NCI-H524 (cell line): ENCODE measurements at regions not wholly inside any gene's neighbourhood (a gene's known extent, or its start where the extent isn't known, plus 50 kb on each side); places are given as distances from the start of the nearest gene placed in this dataset.

Experiments used
- DNase-seq, 2 experiments: peaks; one replicate each; lab custom pipeline; 2025; lab: John Stamatoyannopoulos, UW

DNA sequence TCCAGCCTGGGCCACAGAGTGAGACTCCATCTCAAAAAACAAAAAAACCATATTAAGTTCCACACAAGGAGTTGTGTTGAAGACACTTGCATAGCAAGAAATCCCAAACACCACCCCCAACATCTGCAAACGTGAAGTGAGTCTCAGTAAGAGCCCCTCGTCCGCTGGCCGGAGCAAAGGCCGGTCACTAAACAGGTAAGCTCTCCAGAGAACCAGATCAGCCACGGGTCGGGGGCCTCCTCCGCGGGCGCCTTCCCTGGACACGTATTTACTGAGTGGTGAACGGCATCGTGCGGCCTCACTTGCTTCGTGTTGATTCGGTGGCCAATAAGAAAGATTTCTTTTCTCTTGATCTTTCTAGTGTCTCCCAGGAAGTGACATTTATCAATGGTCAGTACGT, 93.6 kb downstream of the MRPL36 start:
- DNase-seq, result no peak

DNA sequence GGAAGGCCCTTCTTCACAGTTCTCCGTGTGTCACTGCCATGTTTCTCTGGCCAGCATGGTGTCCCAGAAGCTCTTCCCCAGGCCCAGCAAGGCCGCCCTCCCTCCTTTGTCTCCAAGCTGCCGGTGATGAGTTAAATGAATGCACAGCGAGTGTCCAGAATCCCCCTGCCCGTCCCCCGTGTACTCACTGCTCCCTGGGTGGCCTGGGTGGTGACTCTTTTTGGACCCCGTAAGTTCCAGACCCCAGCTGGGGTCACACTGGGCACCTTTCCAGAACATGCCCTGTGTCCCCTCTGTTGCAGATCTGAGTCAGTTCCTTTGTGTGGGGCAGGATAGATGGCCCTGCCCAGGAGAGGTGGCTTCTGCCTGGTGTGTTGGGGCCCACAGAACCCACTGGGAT, 95.0 kb downstream of the MRPL36 start:
- DNase-seq, result no peak

DNA sequence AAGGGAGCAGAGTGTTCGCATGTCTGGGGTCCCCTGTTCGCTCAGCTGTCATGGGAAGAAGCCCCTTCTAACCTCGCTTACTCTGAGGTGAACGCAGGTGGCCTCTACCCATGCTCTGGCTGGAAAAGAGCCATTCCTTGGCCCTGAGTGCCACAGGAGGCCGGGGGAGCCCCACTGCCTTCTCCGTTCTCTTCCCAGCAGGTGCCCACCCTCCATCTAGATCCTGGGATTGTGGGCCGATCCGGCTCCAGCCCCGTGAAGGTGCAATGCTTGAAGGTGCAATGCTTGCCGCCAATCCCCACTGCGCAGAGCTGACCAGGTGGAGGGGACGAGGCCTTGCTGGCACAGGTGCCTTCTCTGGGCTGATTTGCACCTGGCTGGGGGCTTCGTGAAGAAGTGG, 95.4 kb downstream of the MRPL36 start:
- DNase-seq, result no peak

DNA sequence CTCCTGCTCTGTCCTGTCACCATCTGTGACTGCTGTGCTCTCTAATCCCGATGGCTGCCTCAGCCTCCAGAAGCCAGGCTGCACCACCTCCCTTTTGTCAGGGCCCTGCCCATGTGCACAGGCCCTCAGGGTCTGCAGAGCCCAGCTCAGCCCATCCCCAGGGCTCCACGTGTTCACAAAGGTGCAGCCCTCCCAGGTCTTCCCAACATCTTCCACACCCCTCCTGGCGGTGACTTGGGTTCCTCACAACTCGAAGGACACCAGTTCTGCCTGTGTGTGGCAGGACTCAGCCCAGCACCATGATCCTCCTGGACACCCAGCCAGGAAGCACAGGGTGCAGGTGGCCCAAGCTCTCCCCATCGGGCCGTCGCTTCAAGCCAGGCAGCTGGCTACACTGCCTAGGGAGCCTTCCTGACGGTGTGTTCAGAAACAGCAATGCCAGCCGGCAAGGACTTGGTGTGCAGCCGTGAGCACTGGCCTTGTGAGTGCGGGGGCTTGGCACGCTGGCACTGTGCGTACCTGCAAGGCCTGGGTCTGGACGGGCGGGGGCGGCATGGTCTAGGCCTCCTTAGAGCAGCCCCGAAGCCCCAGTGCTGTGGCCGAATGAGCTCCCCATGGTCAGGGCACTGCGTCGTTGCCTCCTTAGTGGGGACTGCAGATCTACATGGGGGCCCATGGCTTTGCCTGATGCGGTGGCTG, 96.1 kb downstream of the MRPL36 start:
- no peak for DNase-seq

- DNase-seq, result no peak
These were observed 97.3 kb downstream of the MRPL36 start for GRCh38 chr5:1702318-1702717.

DNA sequence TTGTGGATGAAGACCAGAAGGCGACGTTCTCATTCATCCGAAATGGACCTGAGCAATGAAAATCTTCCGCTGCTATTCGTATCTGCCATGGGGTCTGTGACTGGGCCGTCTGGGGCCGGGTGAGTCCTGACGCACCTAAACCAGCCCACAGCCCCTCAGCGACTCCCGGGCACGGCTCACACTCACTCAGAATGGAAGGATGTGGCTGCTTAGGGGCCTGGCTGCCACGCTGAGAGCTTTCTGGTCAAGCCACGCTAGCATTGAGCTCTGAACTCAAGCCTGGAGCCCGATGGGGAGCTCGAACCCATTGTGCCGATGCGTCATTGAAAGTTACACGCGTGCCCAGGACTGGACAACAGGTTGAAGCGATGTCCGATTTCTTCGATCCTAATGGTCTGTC, 97.8 kb downstream of the MRPL36 start:
- no peak for DNase-seq

GRCh38 chr5:1701216-1701864, 98.3 kb downstream of the MRPL36 start:
- DNase-seq, result no peak

DNA sequence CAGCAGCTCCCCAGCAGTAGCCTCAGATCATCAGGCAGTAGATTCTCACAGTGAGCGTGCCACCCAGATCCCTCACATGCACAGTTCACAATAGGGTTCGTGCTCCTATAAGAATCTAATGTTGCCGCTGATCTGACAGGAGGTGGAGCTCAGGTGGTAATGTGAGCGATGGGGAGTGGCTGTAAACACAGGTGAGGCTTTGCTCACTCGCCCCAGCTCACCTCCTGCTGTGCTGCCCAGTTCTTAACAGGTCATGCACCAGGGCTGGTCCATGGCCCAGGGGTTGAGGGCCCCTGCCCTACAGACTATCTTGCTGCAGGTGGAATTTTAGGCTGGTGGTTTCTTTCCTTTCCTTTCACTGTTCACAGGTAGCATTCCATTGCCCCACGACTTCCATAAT, 100.2 kb downstream of the MRPL36 start:
- DNase-seq, result no peak

DNA sequence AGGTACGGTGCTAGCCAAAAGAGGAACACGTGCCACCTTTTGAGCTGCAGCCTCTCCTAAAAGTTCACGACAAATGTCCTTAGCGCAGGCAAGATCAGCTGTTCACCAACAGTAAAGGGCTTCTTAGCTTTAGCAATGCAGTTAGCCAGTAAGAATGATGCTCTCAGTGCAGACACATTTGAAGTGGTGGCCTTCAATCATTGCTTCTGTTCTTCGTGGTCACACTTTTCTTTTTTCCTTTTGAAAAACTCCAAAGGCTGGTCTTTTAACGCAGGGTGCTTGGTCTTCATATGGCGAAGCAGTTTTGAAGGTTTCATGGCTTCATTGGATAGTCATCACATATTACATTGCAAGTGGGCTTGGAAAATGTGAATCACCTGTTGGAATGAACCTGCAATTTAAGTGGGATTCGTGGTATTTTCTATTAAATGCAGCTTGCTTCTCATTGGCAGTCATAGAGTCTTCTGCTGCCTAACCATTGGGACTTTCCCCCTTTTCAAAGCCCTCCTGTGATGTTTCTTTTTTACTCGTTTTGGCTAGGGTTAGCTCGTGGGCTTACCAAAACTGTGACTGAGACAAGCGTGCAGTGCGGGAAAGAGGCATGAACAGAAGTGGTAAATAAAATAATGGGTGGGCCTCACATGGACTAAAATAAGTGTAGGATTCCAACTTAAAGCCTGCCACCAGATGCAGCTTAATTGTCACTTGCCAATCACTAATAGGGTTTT, 100.9 kb downstream of the MRPL36 start:
- DNase-seq, result no peak

GRCh38 chr5:1692381-1692780, 107.3 kb downstream of the MRPL36 start:
- DNase-seq, result no peak

- DNase-seq, result no peak
These were observed 112.2 kb downstream of the MRPL36 start for GRCh38 chr5:1687301-1687970.

DNA sequence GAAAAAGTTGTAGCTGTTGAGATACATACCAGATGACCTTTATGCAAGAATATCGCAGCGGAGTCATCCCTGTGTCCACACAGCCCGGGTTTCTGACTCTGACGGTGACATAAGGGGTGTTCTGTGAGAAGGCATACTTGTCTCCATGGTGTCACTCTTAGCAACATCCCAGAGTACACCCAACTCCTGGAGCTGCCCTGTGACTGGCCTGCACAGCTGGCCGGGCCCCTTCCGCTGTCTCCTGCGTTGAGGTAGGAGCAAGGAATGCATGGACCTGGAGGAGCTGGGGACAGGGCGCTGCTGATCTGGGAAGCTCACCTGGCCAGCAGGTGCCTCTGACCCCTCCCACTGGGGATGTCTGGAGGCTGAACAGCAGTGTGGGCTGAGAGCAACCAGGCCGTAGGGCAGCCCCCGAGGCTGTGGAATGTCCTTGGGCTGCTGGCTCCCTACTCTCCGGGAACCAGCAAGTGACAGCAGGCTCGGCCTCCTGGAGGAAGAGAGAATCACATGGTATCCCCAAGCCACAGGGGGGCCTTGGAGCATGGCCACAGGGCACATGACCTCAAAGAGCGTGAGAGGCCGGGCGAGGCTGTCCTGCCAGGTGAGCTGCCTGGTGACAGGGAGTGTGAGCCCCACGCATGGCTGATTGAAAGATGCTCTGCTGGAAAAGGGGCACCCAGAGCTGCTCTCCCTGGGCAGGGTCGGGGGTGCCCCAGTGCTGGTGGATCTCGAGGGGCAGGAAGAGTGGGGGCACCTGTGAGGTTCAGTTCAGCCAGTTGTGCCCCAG, 113.4 kb downstream of the MRPL36 start:
- no peak for DNase-seq

DNA sequence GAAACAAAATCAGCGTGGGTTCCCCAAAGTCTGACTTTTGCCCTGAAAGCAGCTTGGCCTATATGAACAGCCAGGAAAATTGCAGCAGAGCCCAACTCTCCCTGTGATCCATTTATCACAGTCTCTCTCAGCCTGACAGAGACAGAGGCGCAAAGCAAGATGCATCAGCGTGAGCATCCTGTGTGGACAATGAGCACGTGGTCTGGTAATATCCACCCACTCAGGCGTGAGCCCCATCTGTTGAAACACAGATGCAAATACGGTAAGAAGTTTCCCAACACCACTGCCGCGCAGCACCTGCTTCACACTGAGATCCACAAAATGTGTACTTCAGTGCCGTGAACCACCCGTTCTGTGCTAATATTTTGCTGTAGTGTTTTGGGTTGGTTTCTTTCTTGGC, 114.6 kb downstream of the MRPL36 start:
- DNase-seq, result peak; percentile 94 to 96

GRCh38 chr5:1681955-1682354, 117.7 kb downstream of the MRPL36 start:
- no peak for DNase-seq

- no peak for DNase-seq
These were observed 126.5 kb downstream of the MRPL36 start for GRCh38 chr5:1673042-1673677.

DNA sequence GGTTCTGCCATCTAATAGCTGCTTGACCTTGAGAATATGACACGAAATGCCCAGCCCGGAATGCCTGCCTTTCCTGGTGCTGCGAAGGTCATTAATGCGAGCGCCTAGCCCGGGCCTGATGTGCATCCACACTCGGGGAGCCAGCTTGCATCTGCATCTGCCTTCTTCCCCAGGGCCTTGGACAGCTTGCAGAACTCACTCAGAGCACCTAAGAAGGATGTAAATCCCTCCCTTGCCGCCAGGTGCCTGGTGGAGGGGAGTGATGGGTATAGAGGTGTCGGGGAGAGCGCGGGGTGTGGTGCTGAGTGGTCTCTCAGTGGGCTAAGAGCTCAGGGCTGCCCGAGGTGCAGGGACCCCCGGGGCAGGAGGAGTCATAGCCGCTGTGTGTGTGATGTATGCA, 127.2 kb downstream of the MRPL36 start:
- peak in 1 of 2 experiments; percentile 47 for DNase-seq

GRCh38 chr5:1671351-1671750, 128.3 kb downstream of the MRPL36 start:
- no peak for DNase-seq

- no peak for DNase-seq
These were observed 129.3 kb downstream of the MRPL36 start for GRCh38 chr5:1670351-1670750.

GRCh38 chr5:1669276-1670155, 130.1 kb downstream of the MRPL36 start:
- DNase-seq, result no peak

- DNase-seq, result peak in 1 of 2 experiments; percentile 53
These were observed 131.4 kb downstream of the MRPL36 start for GRCh38 chr5:1668141-1668721.
